ENCODE measurements at regions not wholly inside any gene's neighbourhood (a gene's known extent, or its start where the extent isn't known, plus 50 kb on each side); places are given as distances from the start of the nearest gene placed in this dataset.

DNA sequence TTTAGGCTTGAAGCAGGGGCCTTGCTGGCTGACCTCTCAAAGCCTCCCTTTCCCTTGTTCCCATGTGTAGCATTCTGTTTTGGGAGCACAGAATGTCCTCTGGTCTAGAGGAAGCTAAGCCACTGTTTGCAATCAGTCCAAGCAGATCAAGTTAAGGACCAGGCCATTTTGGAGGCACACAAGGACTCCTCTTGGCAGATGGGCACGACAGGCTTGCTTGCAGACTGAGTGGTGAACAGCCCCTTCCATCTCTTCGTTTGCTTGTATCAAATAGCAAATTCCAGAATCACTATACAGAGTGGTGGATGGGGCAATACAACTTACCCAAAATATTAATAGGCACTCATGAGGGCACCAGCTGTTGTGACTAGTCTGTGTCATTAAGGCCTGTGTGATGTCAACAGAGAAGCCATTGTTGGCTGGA lies 215.5 kb upstream of the SERP2 start:
- CTCF ChIA-PET: no interaction called here
- no peak for DNase-seq (ENCODE audit: extremely low spot score)
- TF ChIP-seq SP1 (IDR thresholded peaks at IDR 0.05): no peak
- no peak for TF ChIP-seq ELF4 (IDR thresholded peaks at IDR 0.05)
- no peak for TF ChIP-seq SUZ12 (IDR thresholded peaks at IDR 0.05)
- TF ChIP-seq BHLHE40 (IDR thresholded peaks at IDR 0.05; ENCODE audit: borderline replicate concordance): no peak
- no peak for TF ChIP-seq LEF1 (IDR thresholded peaks at IDR 0.05; ENCODE audit: borderline replicate concordance)
- TF ChIP-seq CTBP1 (IDR thresholded peaks at IDR 0.05; ENCODE audit: borderline replicate concordance): no peak
- POLR2A ChIA-PET: no interaction called here

DNA sequence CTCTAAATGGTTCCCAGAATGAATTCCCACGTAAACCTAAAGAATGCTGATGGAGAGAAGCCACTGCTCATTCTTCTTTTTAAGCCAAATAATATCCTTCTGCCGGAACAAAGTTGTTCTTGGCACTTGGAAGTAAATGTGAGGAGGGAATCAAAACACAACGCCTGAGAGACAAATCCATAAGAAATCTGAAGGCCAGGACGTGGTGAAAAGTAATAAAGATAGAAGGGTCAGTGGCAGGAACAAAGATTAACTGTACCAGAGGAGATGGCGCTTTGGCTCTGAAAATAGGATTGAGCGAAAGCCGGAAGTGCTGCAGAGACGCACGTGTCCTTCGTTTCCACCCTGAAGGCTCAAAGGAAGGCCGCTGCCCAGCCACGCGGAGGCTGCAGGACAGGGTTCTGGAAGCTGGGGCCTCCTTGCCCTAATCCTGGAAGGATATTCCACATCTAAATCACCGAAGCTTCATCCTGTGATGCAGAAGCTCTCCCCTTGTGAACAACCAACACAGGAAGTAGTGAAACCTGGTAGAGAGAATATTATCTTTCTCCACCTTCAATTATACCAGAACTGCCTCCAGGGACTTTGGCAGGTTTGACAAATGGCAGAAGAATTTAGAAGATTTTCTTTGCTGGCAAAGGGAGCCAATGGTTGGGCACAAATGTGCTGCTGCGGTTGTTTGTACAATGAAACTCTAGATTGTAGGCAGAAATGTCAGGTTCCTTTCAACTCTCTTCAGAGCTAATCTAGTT lies 214.6 kb upstream of the SERP2 start:
- TF ChIP-seq L3MBTL2 (conservative IDR thresholded peaks at IDR 0.05) (no peak), ZNF384 (IDR thresholded peaks at IDR 0.05) (no peak), SUZ12 (IDR thresholded peaks at IDR 0.05) (no peak), HDGF (IDR thresholded peaks at IDR 0.05; ENCODE audit: borderline replicate concordance) (no peak)
- CTCF ChIA-PET: no interaction called here
- DNase-seq (ENCODE audit: extremely low spot score): no peak
- POLR2A ChIA-PET: interaction anchor here (1.3 kb wide), 1 partner anchor 278 kb away, joined by 3 read pairs; no protein-coding TSS in a partner anchor

DNA sequence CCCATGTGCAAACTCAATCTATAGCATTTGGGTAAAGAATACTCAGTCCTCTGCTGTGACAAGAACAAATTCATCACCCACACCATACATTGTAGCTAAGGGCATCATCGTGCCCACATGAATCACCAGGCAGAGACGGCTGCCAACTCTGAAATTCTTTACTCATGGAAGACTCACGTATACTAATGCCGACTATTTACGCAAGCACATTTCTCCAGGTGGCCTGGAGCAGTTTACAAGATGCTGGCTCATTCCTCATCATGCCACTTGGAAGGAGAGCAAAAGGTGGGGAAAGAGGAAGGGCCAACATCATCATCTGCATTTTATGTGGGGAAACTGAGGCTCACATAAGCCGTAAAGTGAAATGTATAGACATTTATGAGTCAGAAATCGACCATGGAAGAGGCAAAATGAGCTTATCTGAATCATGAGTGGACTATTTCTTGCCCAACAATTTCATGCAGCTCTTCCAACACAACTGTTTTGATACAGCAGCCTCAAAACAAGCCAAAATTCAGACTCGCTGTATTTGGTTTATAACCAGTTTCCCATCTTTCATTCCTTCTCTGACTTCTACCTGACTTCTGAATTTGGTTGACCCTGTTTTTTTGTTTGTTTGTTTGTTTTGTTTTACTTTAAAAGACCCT lies 213.9 kb upstream of the SERP2 start:
- no peak for TF ChIP-seq L3MBTL2 (conservative IDR thresholded peaks at IDR 0.05)
- no peak for TF ChIP-seq BHLHE40 (IDR thresholded peaks at IDR 0.05; ENCODE audit: borderline replicate concordance)
- no peak for TF ChIP-seq FOXA1 (IDR thresholded peaks at IDR 0.05)
- no peak for TF ChIP-seq CTBP1 (IDR thresholded peaks at IDR 0.05; ENCODE audit: borderline replicate concordance)
- no peak for TF ChIP-seq HDGF (IDR thresholded peaks at IDR 0.05; ENCODE audit: borderline replicate concordance)
- TF ChIP-seq FOXM1 (IDR thresholded peaks at IDR 0.05; ENCODE audit: borderline replicate concordance): no peak
- TF ChIP-seq, protein P1, sequence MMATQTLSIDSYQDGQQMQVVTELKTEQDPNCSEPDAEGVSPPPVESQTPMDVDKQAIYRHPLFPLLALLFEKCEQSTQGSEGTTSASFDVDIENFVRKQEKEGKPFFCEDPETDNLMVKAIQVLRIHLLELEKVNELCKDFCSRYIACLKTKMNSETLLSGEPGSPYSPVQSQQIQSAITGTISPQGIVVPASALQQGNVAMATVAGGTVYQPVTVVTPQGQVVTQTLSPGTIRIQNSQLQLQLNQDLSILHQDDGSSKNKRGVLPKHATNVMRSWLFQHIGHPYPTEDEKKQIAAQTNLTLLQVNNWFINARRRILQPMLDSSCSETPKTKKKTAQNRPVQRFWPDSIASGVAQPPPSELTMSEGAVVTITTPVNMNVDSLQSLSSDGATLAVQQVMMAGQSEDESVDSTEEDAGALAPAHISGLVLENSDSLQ (IDR thresholded peaks at IDR 0.05): no peak
- no peak for TF ChIP-seq LEF1 (IDR thresholded peaks at IDR 0.05; ENCODE audit: borderline replicate concordance)
- no peak for TF ChIP-seq ZNF384 (IDR thresholded peaks at IDR 0.05)
- TF ChIP-seq TARDBP (IDR thresholded peaks at IDR 0.05): no peak
- TF ChIP-seq NFRKB (IDR thresholded peaks at IDR 0.05): no peak
- TF ChIP-seq ARNT (IDR thresholded peaks at IDR 0.05): no peak
- no peak for TF ChIP-seq SUZ12 (IDR thresholded peaks at IDR 0.05)
- TF ChIP-seq FOXK2 (IDR thresholded peaks at IDR 0.05): no peak
- TF ChIP-seq ELF4 (IDR thresholded peaks at IDR 0.05): no peak
- TF ChIP-seq SP1 (IDR thresholded peaks at IDR 0.05): no peak
- ChIA-PET POLR2A (interaction anchor here (1.3 kb wide), 1 partner anchor 277 kb away, joined by 3 read pairs; no protein-coding TSS in a partner anchor), CTCF (no interaction called here)
- DNase-seq (ENCODE audit: extremely low spot score): no peak

DNA sequence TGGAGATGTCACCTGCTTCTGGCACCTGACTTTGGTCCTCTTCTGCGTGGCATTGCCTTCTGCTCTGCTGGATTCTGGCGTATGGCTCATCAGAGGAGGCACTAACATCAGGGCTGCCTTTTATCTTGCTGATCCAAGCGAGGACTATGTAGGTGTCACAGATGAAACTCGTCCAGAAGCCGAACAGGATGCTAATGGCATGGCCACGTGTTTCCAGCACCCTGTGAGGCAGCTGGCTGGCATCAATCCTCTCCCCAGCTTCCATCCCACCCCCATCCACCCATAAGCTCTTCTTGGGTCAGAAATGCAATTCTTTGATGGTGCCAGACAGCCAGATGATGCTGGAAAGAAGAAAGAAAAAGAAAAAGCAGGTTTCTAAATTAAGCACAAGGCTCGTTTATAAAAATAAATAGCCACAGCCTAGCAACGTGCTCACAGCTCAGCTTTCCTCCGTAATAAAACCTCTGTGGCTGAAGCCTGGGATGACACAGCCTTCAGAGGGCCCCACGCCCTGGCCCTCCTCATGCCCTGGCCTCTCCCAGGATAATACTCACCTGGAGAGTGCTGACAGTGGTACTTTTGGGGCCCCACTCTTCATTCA lies 212.9 kb upstream of the SERP2 start:
- TF ChIP-seq ARNT (IDR thresholded peaks at IDR 0.05): no peak
- TF ChIP-seq FOXK2 (IDR thresholded peaks at IDR 0.05): no peak
- TF ChIP-seq CTBP1 (IDR thresholded peaks at IDR 0.05; ENCODE audit: borderline replicate concordance): no peak
- no peak for TF ChIP-seq BHLHE40 (IDR thresholded peaks at IDR 0.05; ENCODE audit: borderline replicate concordance)
- TF ChIP-seq ZNF384 (IDR thresholded peaks at IDR 0.05): no peak
- no peak for TF ChIP-seq FOXA1 (IDR thresholded peaks at IDR 0.05)
- TF ChIP-seq TARDBP (IDR thresholded peaks at IDR 0.05): no peak
- TF ChIP-seq FOXM1 (IDR thresholded peaks at IDR 0.05; ENCODE audit: borderline replicate concordance): no peak
- TF ChIP-seq SP1 (IDR thresholded peaks at IDR 0.05): no peak
- TF ChIP-seq ELF4 (IDR thresholded peaks at IDR 0.05): no peak
- no peak for TF ChIP-seq HDGF (IDR thresholded peaks at IDR 0.05; ENCODE audit: borderline replicate concordance)
- TF ChIP-seq LEF1 (IDR thresholded peaks at IDR 0.05; ENCODE audit: borderline replicate concordance): no peak
- TF ChIP-seq, protein P1 (IDR thresholded peaks at IDR 0.05): no peak
- TF ChIP-seq NFRKB (IDR thresholded peaks at IDR 0.05): no peak
- no peak for TF ChIP-seq SUZ12 (IDR thresholded peaks at IDR 0.05)
- no peak for TF ChIP-seq L3MBTL2 (conservative IDR thresholded peaks at IDR 0.05)
- ChIA-PET CTCF (no interaction called here), POLR2A (interaction anchor here (1.4 kb wide), 1 partner anchor 19 kb away, joined by 3 read pairs; no protein-coding TSS in a partner anchor)
- DNase-seq (ENCODE audit: extremely low spot score): no peak

DNA sequence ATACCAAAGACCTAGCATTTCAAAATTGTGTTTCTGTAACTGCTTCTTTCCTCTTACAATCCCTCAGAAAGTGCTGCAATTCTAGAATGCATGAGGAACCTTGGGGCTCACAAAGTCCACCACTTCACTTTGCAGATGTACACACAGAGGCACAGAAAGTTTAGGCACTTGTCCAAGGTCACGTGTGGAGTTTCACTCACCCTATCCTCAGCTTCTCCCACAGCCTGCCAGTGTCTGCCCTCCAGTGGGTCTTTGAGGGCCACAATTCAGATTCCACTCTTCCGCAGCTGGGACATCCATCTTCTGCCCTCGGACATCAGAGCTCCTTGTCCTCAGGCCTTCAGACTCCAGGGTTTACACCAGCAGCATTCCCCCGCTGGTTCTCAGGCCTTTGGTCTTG lies 210.5 kb upstream of the SERP2 start:
- POLR2A ChIA-PET: no interaction called here
- CTCF ChIA-PET: no interaction called here
- TF ChIP-seq FOXK2 (IDR thresholded peaks at IDR 0.05): no peak
- TF ChIP-seq LEF1 (IDR thresholded peaks at IDR 0.05; ENCODE audit: borderline replicate concordance): no peak
- no peak for TF ChIP-seq BHLHE40 (IDR thresholded peaks at IDR 0.05; ENCODE audit: borderline replicate concordance)
- no peak for TF ChIP-seq L3MBTL2 (conservative IDR thresholded peaks at IDR 0.05)
- no peak for TF ChIP-seq HDGF (IDR thresholded peaks at IDR 0.05; ENCODE audit: borderline replicate concordance)
- TF ChIP-seq, protein P1 (IDR thresholded peaks at IDR 0.05): no peak
- TF ChIP-seq SUZ12 (IDR thresholded peaks at IDR 0.05): no peak
- TF ChIP-seq CTBP1 (IDR thresholded peaks at IDR 0.05; ENCODE audit: borderline replicate concordance): no peak
- no peak for TF ChIP-seq FOXM1 (IDR thresholded peaks at IDR 0.05; ENCODE audit: borderline replicate concordance)
- TF ChIP-seq SP1 (IDR thresholded peaks at IDR 0.05): no peak
- DNase-seq (ENCODE audit: extremely low spot score): no peak
